ENCODE measurements at regions not wholly inside any gene's neighbourhood (a gene's known extent, or its start where the extent isn't known, plus 50 kb on each side); places are given as distances from the start of the nearest gene placed in this dataset.

DNA sequence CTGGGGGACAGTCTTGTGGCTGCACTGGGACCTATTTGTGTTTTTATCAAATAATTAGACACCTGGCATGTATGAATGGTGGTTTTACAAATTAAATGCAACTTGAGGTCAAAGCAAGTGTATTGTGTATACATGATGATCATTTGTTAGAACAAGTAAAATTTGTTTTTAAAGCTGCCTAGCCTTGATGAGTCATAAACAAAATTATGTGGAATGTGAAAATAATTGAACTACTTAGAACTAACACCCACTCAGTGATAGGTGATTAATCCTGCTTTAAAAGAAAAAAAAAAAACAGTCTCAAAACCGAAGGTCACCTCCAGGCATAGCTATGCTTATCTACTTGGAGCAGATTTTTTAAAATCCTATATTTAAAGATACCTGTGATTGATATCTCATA is 770.3 kb upstream of the SLITRK5 start:
- Histone ChIP-seq H3T11ph (ENCODE audit: low read length) (no peak overlapping the region), H2BK120ac (ENCODE audit: low read depth, low read length, poor library complexity, severe bottlenecking) (no peak overlapping the region), H2BK15ac (ENCODE audit: low read depth, low read length) (no peak overlapping the region), H3K79me1 (ENCODE audit: insufficient read depth, low read depth, low read length, poor library complexity, severe bottlenecking) (no peaks in the 10 kb centered on the region), H3K9ac (ENCODE audit: extremely low read depth, insufficient read length, low read length) (no peak overlapping the region), H3K4me1 (ENCODE audit: insufficient read depth, low read length) (peaks cover 2% of the 10 kb centered on the region; the same call in 1 of the 2 replicates), H2AK5ac (ENCODE audit: insufficient read length, low read length) (no peak overlapping the region), H3K4me2 (ENCODE audit: insufficient read depth, insufficient read length, low read length) (no peak overlapping the region), H4K20me1 (ENCODE audit: control insufficient read depth, insufficient read depth, insufficient read length) (no peaks in the 10 kb centered on the region), H3K14ac (ENCODE audit: insufficient read depth, low read length) (no peak overlapping the region), H2BK12ac (ENCODE audit: insufficient read length, low read depth, low read length) (no peak overlapping the region), H3K27ac (ENCODE audit: insufficient read length, low read depth, low read length) (no peak overlapping the region), H3K18ac (ENCODE audit: insufficient read length, low read depth, low read length) (no peak overlapping the region), H3K23ac (ENCODE audit: insufficient read length, low read depth, low read length) (no peak overlapping the region), H4K8ac (replicated peaks; ENCODE audit: insufficient read length, low read depth, low read length) (no peak overlapping the region), H3K56ac (ENCODE audit: insufficient read length, low read depth, low read length) (no peak overlapping the region), H2BK5ac (ENCODE audit: insufficient read length, low read length) (no peak overlapping the region), H3K4ac (ENCODE audit: low read depth, low read length) (no peak overlapping the region), H4K91ac (ENCODE audit: insufficient read length, low read depth, low read length) (no peak overlapping the region), H2AFZ (ENCODE audit: low read length) (no peak overlapping the region), H3K79me2 (ENCODE audit: insufficient read depth, low read length) (no peaks in the 10 kb centered on the region), H3K23me2 (ENCODE audit: insufficient read length, low read depth, low read length, poor library complexity, severe bottlenecking) (no peaks in the 10 kb centered on the region), H3K27me3 (ENCODE audit: insufficient read depth, low read length) (no peaks in the 10 kb centered on the region), H2BK20ac (ENCODE audit: low read depth, low read length, poor library complexity, severe bottlenecking) (no peak overlapping the region), H3K9me3 (ENCODE audit: control insufficient read depth, low read depth, low read length) (no peaks in the 10 kb centered on the region), H4K5ac (ENCODE audit: insufficient read length, low read depth, low read length) (no peak overlapping the region)
- Mint-ChIP-seq H3K4me3 (no peak overlapping the region), H3K4me1 (peaks cover 0 to 2% of the 10 kb centered on the region in 2 experiments; a peak in 1 of 4 replicates), H3K27ac (no peak overlapping the region), H3K36me3 (ENCODE audit: insufficient read depth in 1 of 3, low read depth in 3 of 3) (peaks cover 0 to 1% (median 0%) of the 10 kb centered on the region in 3 experiments; a peak in 1 of 7 replicates), H3K9me3 (peaks cover 0 to 3% of the 10 kb centered on the region in 2 experiments; a peak in 3 of 5 replicates), H3K27me3 (ENCODE audit: low read depth) (no peaks in the 10 kb centered on the region; the same call in 1 of the 2 replicates)
- no CpG with 5 or more reads among the region's 1 CpG for WGBS (ENCODE audit: extremely low coverage, insufficient read length, low lambda C conversion rate)
- no peak for TF ChIP-seq CTCF (conservative IDR thresholded peaks at IDR 0.05)
- no peak for DNase-seq

Measured in H9 (cell line).